ENCODE measurements at regions not wholly inside any gene's neighbourhood (a gene's known extent, or its start where the extent isn't known, plus 50 kb on each side); places are given as distances from the start of the nearest gene placed in this dataset.

DNA sequence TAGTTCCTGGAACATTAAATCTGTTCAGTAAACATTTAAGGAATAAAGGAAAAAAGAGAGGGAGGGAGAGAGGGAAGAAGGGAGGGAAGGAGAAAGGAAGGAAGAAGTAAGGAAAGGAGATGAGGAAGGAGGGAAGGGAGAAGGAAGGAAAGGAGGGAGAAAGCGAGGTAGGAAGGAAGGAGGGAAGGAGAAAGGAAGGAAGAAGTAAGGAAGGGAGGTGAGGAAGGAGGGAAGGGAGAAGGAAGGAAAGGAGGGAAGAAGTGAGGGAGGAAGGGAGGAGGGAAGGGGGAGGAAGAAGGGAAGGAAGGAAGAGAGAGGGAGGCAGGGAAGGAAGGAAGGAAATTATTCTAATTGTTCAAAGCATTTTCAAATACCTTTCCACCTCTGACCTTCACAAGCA is 77.2 kb upstream of the JUN start:
- no peak for TF ChIP-seq CTCF (IDR thresholded peaks at IDR 0.05)
- TF ChIP-seq POLR2AphosphoS5 (IDR thresholded peaks at IDR 0.05; ENCODE audit: low read depth, low read length): no peak
